Activated CD4-positive, alpha-beta T cell treated with anti-CD3 and anti-CD28 coated beads for 4 hours (primary cell): ENCODE measurements at regions not wholly inside any gene's neighbourhood (a gene's known extent, or its start where the extent isn't known, plus 50 kb on each side); places are given as distances from the start of the nearest gene placed in this dataset.

Experiments used
- DNase-seq, 2 donors: peaks; one replicate each; pipeline ENCODE4 v3.0.0-alpha.2; 2020

- DNase-seq = no peak
These were observed 166.0 kb upstream of the ZMIZ1 start for GRCh38 chr10:78902815-78903214.

GRCh38 chr10:78903341-78903940 lies 165.3 kb upstream of the ZMIZ1 start:
- DNase-seq = no peak

DNA sequence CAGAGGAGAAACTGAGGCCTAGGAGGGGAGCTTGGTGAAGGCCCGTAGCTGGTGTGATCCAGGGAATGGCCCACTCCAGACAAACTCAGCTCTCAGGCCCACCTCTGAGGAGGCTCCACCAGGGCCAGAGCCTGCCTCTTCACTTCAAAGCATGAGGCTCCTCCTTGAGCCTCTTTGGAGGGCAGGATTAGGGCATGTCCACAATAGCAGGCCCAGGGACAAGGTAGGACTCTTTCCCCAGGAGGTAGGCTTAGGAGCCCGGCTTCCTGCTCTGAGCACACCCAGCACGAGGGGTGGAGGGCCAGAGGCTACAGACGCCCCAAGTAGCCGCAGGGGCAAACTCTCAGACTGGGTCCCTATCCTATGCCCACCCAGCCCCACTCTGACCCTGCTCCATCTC lies 164.6 kb upstream of the ZMIZ1 start:
- DNase-seq = no peak

DNA sequence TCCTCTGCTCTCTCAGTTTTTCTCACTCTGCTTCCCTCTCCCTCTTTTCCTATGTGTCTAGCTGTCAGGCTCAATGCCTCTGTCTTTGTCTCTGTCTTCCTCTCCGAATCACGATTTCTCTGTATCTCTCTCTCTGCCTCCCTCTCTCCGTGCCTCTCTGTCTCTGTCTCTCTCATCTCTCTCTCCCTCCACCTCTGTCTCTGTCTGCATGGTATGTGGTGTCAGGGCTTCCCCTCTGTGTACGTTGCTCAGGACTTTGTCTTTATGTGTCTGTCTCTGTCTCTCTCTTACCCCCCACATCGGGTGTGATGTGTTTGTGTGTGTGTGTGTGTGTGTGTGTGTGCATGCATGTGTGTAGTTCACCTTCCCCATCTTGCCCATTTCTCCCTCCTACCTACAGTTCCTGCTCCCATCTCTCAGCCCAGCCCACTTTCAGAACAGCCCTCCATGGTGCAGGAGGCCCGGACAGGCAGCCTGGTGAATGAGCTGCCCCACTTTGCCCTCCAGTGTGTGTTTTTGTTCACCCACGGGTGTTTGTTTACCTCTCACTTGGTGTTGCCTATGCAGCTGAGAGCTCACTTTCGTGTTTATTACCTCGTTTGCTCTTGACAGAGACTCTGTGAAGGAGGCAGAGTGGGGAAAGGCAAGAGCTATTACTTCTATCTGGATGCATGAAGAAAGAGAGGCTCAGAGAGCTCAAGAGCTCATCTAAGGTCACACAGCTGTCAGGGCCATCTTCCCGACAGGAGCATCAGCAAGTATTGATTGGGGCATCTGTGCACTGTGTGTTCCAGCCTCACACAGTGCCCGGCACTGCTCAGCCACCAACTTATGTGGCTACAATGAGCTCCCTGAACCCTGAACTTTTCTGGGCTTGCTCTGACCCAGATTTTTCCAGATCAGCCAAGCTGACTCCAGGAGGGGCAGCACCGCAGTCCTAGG lies 163.5 kb upstream of the ZMIZ1 start:
- no peak for DNase-seq

DNA sequence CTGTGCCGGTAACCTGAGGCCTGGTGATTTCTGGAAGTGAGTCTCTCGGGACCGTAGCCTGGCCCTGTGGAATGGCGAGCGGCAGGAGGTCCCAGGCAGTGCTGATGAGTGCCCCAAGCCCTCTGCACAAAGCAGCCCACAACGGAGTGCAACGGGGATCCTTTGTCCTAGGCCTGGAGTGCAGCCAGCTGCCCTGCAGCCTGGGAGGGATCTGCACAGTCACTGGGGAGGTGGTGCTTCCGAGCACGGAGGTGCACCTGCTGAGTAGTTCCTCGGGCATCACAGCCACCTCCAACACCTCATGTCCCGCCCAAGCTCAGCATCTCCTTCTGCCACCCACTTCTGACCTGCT lies 162.8 kb upstream of the ZMIZ1 start:
- no peak for DNase-seq

GRCh38 chr10:78906734-78907390 lies 161.9 kb upstream of the ZMIZ1 start:
- no peak for DNase-seq

GRCh38 chr10:78907551-78908211 lies 161.1 kb upstream of the ZMIZ1 start:
- DNase-seq = no peak

GRCh38 chr10:78909221-78909620 lies 159.5 kb upstream of the ZMIZ1 start:
- DNase-seq = no peak

- no peak for DNase-seq
These were observed 158.7 kb upstream of the ZMIZ1 start for GRCh38 chr10:78910021-78910420.

- DNase-seq = no peak
These were observed 158.3 kb upstream of the ZMIZ1 start for GRCh38 chr10:78910476-78910875.

- no peak for DNase-seq
These were observed 157.9 kb upstream of the ZMIZ1 start for GRCh38 chr10:78910886-78911285.

DNA sequence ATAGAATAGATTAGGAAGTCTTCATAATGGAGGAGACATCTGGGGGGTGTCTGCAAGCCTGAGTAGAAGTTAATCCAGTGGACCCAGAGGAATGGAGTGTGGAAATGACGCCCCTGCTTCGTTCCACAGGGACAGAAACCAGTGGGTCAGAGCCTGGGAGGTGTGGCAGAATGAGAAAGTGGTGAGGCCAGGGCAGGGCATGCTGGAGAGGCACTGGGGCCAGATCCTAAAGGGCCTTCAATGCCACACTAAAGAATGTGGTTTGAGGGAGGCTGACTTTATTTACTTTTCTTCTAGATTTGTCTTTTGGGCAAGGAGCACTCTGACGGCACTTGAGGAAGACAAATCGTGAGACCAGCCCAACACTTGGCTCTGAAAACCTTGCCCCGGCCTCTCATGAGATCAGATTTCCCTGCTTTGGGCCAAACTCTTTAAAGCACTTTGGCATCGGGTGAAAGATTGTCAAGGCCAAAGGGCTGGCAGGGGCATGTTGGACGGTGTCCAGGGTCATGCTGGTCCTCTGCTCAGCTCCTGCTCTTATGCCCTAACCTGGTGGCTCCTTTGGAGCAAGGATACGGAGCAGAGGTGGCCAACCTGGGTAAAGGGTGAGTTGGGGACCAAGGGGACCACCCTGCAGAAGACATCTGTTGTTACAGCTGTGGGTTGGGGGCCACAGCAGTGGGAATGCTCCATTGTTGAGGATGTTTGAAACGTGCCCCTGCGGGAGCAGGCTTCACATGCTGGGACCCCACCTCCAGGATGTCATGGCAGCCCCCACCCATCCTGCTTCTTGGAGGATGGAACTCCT lies 157.0 kb upstream of the ZMIZ1 start:
- DNase-seq = no peak

- DNase-seq = no peak
These were observed 156.2 kb upstream of the ZMIZ1 start for GRCh38 chr10:78912361-78913218.

- no peak for DNase-seq
These were observed 155.3 kb upstream of the ZMIZ1 start for GRCh38 chr10:78913219-78914059.

- DNase-seq = no peak
These were observed 154.7 kb upstream of the ZMIZ1 start for GRCh38 chr10:78914060-78914378.

DNA sequence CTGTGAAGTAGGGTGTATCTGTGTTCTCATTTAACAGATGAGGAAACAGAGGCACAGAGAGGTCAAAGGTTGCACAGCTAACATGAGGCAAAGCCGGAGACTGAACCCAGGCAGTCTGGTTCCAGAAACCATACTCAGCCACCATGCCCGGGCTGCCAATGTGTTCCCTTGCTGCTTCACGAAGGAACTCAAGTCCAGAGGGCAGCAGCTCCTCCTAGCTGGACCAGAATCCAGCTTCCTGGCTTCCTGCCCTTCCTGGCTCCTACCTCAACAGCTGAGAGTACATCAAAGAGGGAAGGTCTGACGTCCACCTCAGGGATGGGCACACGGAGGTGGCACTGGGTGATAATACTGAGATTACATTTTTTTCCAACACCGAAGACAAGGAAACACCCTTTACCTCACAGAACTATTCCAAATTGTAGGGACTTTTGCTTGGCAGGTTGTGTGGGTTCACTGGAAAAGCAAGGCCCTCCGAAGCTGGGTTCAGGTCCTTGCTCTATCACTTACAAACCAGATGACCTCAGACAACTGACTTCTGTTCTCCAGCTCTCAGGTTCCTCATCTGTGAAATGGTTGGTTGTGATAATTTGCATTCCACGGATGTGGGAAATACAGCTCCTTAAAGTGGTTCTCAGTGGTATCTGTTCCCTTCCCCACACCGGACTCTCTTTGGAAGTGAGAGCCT lies 154.1 kb upstream of the ZMIZ1 start:
- DNase-seq = no peak

DNA sequence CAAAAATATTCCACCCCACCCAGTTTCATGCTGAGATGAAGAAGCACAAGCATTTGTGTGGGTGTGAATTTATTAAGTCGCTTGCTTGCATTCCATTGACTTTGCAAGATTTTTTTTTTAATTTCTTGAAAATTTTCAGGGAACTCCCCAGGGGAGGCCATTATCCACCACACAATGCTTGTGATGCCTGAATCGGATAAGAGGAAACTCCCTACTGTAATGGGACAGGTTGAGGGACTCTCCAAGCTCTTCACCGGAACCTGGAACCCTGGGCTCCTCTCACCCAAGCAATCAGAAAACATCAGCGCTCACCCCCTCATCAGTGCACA lies 153.6 kb upstream of the ZMIZ1 start:
- DNase-seq = no peak

GRCh38 chr10:78916227-78916626 lies 152.5 kb upstream of the ZMIZ1 start:
- DNase-seq = no peak

DNA sequence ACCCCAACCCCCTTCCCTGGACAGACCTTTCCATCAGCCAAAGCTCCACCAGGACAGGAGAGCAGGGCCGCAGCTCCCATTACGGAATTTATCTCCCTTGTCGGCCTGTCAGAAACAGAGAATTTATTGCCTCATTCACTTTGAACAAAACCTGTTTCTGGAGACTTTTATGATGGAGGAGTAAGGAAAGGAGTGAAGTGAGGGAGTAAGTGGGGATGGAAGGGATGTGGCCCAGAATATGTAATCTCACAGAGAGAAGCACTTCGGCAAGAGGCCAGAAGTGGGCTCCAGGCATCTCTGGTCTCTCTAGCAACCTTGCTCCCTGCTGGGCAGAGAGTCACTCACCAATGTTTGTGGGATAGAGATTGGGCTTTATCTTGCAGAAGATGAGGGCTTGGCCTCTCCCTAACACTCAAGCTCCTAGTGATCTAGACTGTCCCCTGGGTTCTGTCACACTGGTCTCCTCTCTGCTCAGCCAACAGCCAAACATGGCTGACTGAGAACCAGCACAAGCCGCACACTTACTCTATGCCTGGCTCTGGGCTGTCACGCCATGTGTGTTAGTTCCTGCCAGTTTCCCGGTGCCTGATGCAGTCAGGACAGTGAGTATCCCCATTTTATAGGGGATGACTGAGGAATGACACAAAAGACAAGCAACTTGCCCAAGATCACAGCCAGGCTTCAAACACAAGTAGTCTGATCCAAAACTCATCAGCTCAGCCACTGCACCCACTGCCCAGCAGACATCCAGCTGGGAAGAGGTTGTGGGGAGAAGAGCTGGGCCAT lies 149.4 kb upstream of the ZMIZ1 start:
- DNase-seq = no peak
